Left cardiac atrium (tissue), 4 donors: ENCODE measurements at regions not wholly inside any gene's neighbourhood (a gene's known extent, or its start where the extent isn't known, plus 50 kb on each side); places are given as distances from the start of the nearest gene placed in this dataset.
"Not testable (repeated sequence)": the region's sequence is repeated elsewhere in the genome, so short reads cannot be mapped to it uniquely, and the experiment has no call there.

ENCODE experiments used
- ATAC-seq, 2 donors: fragments of 200-7000 bp; cut with Tn5 transposase; one replicate each; pipeline ENCODE4 v1.9.1; 2020; ENCODE audit warnings: mild to moderate bottlenecking in 2 of 2, moderate library complexity in 2 of 2
- DNase-seq: peaks from one replicate; pipeline ENCODE4 v3.0.0-alpha.2; 2020
- intact Hi-C, 2 donors: fragments of 100-400 bp; cut with DNase I; formaldehyde crosslinking; loops; one replicate each; pipeline versions ENCODE4 v1.14.1 to v1.15.1; 2022 to 2023
- donor health status: DM: no; HTN: yes; CAD: no.
- donor health status: DM: no; HTN: yes; CAD: no; lungs with severe emphysema.
- donor health status: DM: yes; HTN: yes; CAD: no.
- donor health status: Dilated cardiomyopathy.

DNA sequence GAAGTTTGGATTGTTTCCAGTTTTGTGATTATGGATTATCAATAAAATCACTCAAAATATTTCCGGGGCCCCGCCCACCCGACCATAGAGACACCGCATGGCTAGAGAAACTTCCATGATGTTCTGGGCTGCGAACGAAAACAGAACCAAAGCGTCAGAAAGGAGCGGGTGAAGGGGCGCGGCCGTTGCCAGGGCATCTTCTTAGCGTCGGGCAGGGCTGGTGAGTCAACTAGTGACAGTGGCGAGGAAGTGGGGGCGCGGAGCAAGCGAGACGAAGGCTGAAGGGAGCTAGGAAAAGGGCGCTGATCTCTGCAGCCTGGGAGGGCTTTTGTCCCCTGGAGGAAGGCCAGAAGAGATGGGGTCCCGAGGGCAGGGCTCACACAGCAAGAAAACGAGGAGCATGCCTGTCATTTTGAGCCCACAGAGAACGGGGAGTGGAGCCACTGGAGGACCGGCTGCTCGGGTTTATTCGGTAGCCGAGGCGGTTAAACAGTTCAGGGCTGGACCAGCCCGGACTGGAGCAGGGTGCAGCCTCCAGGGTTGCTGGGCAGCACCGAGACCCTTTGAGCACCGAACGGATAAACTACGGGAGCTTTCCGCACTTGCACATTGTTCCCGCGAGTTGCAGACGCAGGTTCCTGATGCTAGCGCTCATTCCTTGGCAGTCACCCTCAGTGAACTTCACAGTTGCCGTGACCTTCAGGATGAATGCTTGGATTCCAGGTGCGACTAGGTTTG is 298.1 kb upstream of the TRPC5 start:
- intact Hi-C loops = no loop called here
- no peak for DNase-seq

DNA sequence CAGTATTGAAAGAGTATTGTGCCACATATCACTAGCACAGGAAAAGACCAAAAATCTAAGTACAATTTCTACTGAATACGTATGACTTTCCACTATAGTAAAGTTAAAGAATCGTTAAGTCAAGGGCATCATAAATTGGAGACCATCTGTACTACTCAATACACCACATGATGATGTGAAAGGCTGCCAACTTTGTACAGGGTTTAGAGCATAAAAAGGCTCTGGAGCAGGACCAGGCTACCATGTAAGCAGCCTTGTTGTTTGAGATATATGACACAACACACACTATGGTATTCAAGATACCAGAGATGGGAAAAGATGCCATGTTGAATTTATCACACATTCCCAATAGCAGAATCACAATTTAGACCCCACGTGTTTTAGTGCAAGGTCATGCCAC is 294.9 kb upstream of the TRPC5 start:
- no peak for ATAC-seq
- no peak for DNase-seq
- intact Hi-C loops = no loop called here

More for the DNA sequence above, 298.1 kb upstream of the TRPC5 start:
- ATAC-seq = no peak

- no peak for DNase-seq
- intact Hi-C loops = no loop called here
Observed at GRCh38 chrX:112368371-112368770, 285.8 kb upstream of the TRPC5 start.

GRCh38 chrX:112367065-112367464 is 284.5 kb upstream of the TRPC5 start:
- intact Hi-C loops = no loop called here
- no peak for DNase-seq
- no peak for ATAC-seq

More at GRCh38 chrX:112368371-112368770, 285.8 kb upstream of the TRPC5 start:
- ATAC-seq = no peak

- intact Hi-C loops = no loop called here
- no peak for ATAC-seq
- no peak for DNase-seq
Observed at GRCh38 chrX:112359906-112360305, 277.3 kb upstream of the TRPC5 start.

DNA sequence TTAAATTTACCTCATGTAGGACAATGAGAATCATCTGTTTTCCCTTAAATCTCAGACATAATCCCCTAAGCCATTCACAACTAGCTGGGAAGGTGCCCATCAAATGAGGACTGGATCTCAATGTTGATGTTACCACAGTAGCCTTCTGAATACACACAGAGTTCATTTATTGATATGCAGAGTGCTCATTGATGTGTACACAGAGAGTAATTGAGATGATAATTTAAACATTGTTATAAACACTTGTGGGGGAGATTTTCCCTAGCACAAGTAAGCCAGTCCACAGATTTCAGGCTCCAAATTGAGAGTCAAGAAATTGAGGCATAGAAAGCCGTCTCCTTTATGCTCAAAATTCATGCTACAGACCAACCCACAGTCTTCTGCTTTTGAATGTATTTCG is 273.4 kb upstream of the TRPC5 start:
- intact Hi-C loops = no loop called here
- ATAC-seq (no peak), DNase-seq (no peak)

DNA sequence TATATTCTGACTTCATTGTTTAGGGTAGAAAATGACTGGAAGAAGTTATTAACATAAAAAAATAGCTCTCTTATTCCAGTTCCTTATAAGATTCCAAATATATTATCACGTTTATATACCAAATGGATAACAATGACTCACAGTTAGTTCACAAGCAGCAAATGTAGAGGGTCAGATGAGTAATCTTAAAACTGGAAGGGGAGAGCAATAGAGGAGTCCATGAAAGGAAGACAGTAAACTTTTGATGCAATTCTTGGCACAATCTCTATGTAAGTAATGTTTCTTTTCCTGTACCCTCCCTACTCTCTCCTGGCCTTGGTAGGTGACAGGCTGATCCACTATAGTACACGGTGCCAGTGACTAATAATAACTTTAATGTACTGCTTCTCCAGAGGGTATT is 259.0 kb upstream of the TRPC5 start:
- ATAC-seq (no peak), DNase-seq (no peak)
- intact Hi-C loops = no loop called here

GRCh38 chrX:112313201-112313600 is 230.6 kb upstream of the TRPC5 start:
- intact Hi-C loops = no loop called here
- DNase-seq = no peak

DNA sequence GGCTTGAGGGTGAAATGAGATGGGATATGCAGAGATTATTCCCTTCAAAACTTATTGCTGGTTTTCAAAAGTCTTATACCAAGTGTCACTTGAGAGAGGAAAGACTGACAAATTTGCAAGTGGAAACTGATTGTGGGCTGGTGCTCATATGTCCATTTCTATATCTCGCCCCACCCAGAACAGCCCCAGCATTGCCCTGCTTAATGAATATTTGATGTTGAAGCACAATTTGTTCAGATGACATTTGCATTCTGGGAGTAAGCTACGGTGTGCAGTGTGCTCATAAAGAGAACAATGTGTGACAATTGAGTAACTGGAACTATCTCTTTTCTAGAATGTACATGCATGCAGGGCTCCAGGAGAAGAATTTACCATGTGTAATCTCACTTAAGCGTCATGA is 223.5 kb upstream of the TRPC5 start:
- ATAC-seq = no peak
- intact Hi-C loops = no loop called here
- no peak for DNase-seq

More at GRCh38 chrX:112313201-112313600, 230.6 kb upstream of the TRPC5 start:
- no peak for ATAC-seq

DNA sequence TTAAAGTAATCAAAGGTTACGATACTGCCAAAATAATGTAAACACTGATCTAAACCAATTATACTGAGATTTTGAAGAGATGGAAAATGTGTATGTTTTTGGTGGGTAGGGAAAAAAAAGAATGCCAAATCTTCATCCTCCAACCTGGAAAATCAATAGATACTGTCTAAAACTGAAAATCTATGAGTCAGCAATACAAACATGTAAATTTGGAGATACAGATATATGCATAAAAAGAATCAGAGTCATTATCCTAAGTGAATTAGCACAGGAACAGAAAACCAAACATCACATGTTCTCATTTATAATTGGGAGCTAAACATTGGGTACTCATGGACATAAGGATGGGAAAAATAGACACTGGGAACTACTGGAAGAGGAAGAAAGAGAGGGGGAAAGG is 197.4 kb upstream of the TRPC5 start:
- DNase-seq (no peak), ATAC-seq (no peak)
- intact Hi-C loops = no loop called here

GRCh38 chrX:112270991-112271390 is 188.4 kb upstream of the TRPC5 start:
- no peak for ATAC-seq
- intact Hi-C loops = no loop called here
- no peak for DNase-seq

GRCh38 chrX:112266136-112266535 is 183.6 kb upstream of the TRPC5 start:
- intact Hi-C loops = no loop called here
- DNase-seq (no peak), ATAC-seq (no peak)

- DNase-seq (no peak), ATAC-seq (no peak)
- intact Hi-C loops = no loop called here
Observed at GRCh38 chrX:112259375-112259774, 176.8 kb upstream of the TRPC5 start.

DNA sequence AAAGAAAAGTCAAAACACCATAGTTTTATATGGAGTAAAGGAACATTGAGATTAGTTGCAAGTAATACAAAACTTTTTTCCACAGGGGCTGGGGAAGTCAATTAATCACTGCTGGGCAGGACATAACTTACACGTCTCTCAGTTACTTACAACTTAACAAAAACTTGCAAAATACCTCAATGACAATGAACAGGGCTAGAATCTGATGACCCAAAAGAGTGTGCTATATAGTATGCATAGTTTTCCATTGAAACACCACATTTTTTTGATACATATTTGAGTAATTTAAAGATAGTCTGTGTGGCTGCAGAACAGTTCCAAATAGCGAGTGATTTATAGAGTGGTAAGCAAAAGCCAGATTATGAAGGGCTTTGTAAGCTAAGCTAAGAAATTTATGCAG is 172.3 kb upstream of the TRPC5 start:
- DNase-seq = no peak
- no peak for ATAC-seq
- intact Hi-C loops = no loop called here

DNA sequence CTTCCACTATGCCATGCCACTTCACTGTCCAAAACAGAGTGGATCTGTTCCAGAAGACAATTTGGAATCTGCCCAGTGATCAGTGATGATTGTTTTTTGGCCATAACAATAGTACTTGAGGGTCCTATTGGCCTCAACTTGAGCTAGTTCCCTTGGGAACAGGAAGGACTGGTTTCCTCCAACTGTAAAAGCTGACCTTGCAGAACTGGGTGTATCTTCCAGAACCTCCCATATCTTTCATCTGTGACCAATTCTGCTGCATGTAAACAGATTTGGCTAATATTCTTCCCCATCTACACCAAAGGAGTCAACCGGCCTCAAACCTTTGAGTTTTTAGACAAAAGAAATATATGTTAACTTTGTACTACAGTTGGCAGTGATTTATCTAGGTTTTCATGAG is 165.1 kb upstream of the TRPC5 start:
- intact Hi-C loops = no loop called here
- DNase-seq = no peak
- peak in 1 of 2 donors; percentile 15 for ATAC-seq

DNA sequence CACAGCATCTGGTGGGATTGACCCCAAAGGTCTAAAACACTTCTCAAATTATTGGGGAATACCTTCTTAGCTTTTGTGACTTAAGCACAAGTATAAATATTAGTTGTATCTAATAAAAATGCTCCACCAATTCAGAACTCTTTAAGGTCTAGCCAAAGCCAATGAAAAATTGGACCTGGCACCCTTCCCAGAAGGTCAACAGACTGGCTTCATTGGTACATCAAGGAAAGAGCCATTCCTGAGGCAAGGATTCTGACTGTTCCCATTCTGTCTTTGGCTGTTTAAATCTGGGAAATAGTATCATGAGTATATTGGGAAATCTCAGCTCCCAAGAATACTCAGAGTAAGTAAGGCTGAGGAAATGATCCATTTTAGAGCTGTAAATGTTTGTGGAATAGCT is 153.0 kb upstream of the TRPC5 start:
- no peak for DNase-seq
- intact Hi-C loops = no loop called here
- no peak for ATAC-seq

- no peak for ATAC-seq
- intact Hi-C loops = no loop called here
- DNase-seq = no peak
Observed at GRCh38 chrX:112233164-112233563, 150.6 kb upstream of the TRPC5 start.

DNA sequence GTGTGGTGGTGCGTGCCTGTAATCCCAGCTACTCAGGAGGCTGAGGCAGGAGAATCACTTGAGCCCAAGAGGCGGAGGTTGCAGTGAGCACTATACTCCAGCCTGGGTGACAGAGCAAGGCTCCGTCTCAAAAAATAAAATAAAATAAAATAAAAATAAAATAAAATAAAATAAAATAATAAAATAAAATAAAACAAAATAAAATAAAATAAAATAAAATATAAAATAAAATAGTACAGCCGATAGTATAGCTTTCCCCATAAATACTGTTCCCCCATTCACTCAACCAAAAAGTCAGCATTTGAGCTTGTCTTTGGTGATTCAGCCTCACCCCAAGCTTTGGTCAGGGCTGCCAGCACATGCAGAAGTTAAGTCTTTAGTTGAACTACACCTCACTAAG is 144.2 kb upstream of the TRPC5 start:
- DNase-seq, ATAC-seq, intact Hi-C loops: not testable (repeated sequence)

- DNase-seq (no peak), ATAC-seq (no peak)
- intact Hi-C loops = no loop called here
Observed at GRCh38 chrX:112223391-112223790, 140.8 kb upstream of the TRPC5 start.

GRCh38 chrX:112218388-112218787 is 135.8 kb upstream of the TRPC5 start:
- ATAC-seq (no peak), DNase-seq (no peak)
- intact Hi-C loops = no loop called here

- intact Hi-C loops = no loop called here
- DNase-seq (no peak), ATAC-seq (no peak)
Observed at GRCh38 chrX:112211459-112211858, 128.9 kb upstream of the TRPC5 start.

DNA sequence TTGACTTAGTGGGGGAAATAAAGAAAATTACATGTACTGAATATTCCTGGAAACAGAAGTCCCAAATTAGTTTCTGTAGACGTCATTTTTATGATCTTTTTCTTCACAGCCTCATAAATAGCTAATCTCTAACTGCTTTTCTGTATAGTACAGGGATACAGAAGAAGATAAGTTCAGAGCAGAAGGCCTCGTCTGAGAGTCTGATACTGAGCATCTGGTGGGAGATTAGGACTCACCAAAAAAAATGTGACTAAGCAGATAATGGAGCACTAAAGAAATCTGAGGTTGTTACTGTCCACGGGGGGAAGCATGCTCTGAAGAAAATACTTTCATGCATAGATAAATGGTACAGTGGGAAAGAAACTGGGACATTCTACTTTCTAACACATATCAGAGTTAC is 115.3 kb upstream of the TRPC5 start:
- intact Hi-C loops = no loop called here
- no peak for ATAC-seq
- no peak for DNase-seq
